Type B pancreatic cell (in vitro differentiated cells): ENCODE measurements at regions not wholly inside any gene's neighbourhood (a gene's known extent, or its start where the extent isn't known, plus 50 kb on each side); places are given as distances from the start of the nearest gene placed in this dataset.
"Not testable (repeated sequence)": the region's sequence is repeated elsewhere in the genome, so short reads cannot be mapped to it uniquely, and the experiment has no call there.

Experiments used
- DNase-seq: peaks from one replicate; pipeline ENCODE4 v3.0.0; 2021; ENCODE audit warnings: mixed read lengths; ENCODE audit not compliant: unreplicated experiment; ENCODE audit errors: extremely low spot score
- H3K27ac Mint-ChIP-seq: 2 replicates; pipeline ENCODE4 v1.8.0; 2021; ENCODE audit warnings: mild to moderate bottlenecking, mixed read lengths
- H3K27me3 Mint-ChIP-seq: 2 replicates; pipeline ENCODE4 v1.8.0; 2021; ENCODE audit warnings: mixed read lengths
- H3K36me3 Mint-ChIP-seq: 2 replicates; pipeline ENCODE4 v1.8.0; 2021; ENCODE audit warnings: mixed read lengths
- H3K4me1 Mint-ChIP-seq: one replicate; pipeline ENCODE4 v1.8.0; 2021; ENCODE audit warnings: mixed read lengths; ENCODE audit not compliant: unreplicated experiment
- H3K4me3 Mint-ChIP-seq: 2 replicates; pipeline ENCODE4 v1.8.0; 2021; ENCODE audit warnings: mild to moderate bottlenecking, mixed read lengths
- H3K9me3 Mint-ChIP-seq: 2 replicates; pipeline ENCODE4 v1.8.0; 2021; ENCODE audit warnings: mixed read lengths
- TF ChIP-seq, protein P1 (sequence below): fragments of 200-600 bp; sonication (generic); conservative IDR thresholded peaks from 2 replicates; pipeline ENCODE4 v1.5.0; 2021; ENCODE audit warnings: antibody characterized with exemption, mild to moderate bottlenecking

- no peaks in the 10 kb centered on the region for H3K36me3 Mint-ChIP-seq
- H3K4me1 Mint-ChIP-seq = no peaks in the 10 kb centered on the region
- no peaks in the 10 kb centered on the region for H3K9me3 Mint-ChIP-seq
- no peak overlapping the region for H3K4me3 Mint-ChIP-seq
- no peak overlapping the region for H3K27ac Mint-ChIP-seq
- no peak for DNase-seq
- TF ChIP-seq, protein P1, sequence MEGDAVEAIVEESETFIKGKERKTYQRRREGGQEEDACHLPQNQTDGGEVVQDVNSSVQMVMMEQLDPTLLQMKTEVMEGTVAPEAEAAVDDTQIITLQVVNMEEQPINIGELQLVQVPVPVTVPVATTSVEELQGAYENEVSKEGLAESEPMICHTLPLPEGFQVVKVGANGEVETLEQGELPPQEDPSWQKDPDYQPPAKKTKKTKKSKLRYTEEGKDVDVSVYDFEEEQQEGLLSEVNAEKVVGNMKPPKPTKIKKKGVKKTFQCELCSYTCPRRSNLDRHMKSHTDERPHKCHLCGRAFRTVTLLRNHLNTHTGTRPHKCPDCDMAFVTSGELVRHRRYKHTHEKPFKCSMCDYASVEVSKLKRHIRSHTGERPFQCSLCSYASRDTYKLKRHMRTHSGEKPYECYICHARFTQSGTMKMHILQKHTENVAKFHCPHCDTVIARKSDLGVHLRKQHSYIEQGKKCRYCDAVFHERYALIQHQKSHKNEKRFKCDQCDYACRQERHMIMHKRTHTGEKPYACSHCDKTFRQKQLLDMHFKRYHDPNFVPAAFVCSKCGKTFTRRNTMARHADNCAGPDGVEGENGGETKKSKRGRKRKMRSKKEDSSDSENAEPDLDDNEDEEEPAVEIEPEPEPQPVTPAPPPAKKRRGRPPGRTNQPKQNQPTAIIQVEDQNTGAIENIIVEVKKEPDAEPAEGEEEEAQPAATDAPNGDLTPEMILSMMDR = no peak
- no peaks in the 10 kb centered on the region for H3K27me3 Mint-ChIP-seq
Measured at GRCh38 chr2:193841384-193842150, 1646.8 kb upstream of the TMEFF2 start.

DNA sequence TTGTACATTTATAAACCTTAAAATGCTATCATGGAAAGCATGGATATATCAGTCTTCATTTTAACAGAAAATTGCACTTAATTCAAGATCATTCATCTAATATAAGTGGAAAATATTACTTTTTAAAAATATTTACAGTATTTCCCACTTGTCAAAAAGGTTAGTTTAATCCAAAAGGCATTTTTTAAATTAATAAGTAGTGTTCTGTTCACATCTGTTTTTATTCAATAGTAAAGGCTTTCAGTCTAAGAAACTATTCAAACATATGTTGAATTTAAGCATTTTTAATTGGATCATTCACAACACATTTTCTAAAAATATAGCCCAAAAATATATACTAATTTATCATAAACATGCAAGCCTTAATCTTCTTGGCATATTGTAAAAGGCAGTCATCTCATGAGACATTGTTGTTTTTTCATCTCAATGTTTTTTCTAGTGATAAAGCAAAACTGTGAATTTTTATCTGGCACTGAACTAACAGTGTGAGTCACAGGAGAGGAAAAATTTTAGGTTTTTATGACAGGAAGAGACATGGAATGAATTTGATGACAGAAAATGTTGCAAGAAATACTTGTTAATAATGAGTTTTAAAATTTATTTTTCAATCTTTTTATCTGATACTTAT is 1642.5 kb upstream of the TMEFF2 start:
- H3K36me3 Mint-ChIP-seq = peaks cover 5% of the 10 kb centered on the region
- no peak for DNase-seq
- no peak overlapping the region for H3K27ac Mint-ChIP-seq
- no peak overlapping the region for H3K4me3 Mint-ChIP-seq
- TF ChIP-seq, protein P1 = no peak
- H3K27me3 Mint-ChIP-seq = no peaks in the 10 kb centered on the region
- H3K4me1 Mint-ChIP-seq = no peaks in the 10 kb centered on the region
- no peaks in the 10 kb centered on the region for H3K9me3 Mint-ChIP-seq

DNA sequence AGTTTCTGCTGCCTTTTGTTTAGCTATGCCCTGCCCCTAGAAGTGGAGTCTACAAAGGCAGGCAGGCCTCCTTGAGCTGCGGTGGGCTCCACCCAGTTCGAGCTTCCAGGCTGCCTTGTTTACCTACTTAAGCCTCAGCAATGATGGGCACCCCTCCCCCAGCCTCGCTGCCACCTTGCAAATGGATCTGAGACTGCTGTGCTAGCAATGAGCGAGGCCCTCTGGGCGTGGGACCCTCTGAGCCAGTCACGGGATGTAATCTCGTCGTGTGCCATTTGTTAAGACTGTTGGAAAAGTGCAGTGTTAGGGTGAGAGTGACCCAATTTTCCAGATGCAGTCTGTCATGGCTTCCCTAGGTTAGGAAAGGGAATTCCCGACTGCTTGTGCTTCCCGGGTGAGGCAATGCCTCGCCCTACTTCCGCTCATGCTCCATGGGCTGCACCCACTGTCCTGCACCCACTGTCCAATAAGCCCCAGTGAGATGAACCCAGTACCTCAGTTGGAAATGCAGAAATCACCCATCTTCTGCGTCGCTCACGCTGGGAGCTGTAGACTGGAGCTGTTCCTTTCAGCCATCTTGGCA is 1641.8 kb upstream of the TMEFF2 start:
- H3K27me3 Mint-ChIP-seq, H3K4me3 Mint-ChIP-seq, H3K36me3 Mint-ChIP-seq, H3K27ac Mint-ChIP-seq, H3K9me3 Mint-ChIP-seq, H3K4me1 Mint-ChIP-seq: not testable (repeated sequence)
- peak; percentile 56 for DNase-seq

DNA sequence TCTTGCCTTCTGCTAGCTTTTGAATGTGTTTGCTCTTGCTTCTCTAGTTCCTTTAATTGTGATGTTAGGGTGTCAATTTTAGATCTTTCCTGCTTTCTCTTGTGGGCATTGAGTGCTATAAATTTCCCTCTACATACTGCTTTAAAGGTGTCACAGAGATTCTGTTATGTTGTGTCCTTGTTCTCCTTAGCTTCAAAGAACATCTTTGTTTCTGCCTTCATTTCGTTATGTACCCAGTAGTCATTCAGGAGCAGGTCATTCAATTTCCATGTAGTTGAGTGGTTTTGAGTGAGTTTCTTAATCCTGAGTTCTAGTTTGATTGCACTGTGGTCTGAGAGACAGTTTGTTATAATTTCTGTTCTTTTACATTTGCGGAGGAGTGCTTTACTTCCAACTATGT is 1639.2 kb upstream of the TMEFF2 start:
- H3K9me3 Mint-ChIP-seq, H3K27me3 Mint-ChIP-seq, H3K4me3 Mint-ChIP-seq, DNase-seq, H3K27ac Mint-ChIP-seq, H3K4me1 Mint-ChIP-seq, H3K36me3 Mint-ChIP-seq: not testable (repeated sequence)

- Mint-ChIP-seq H3K4me1 (no peaks in the 10 kb centered on the region), H3K9me3 (no peaks in the 10 kb centered on the region), H3K4me3 (no peak overlapping the region), H3K36me3 (no peaks in the 10 kb centered on the region), H3K27ac (no peak overlapping the region), H3K27me3 (no peaks in the 10 kb centered on the region)
- TF ChIP-seq, protein P1 = no peak
- no peak for DNase-seq
Measured at GRCh38 chr2:193824474-193824873, 1629.7 kb upstream of the TMEFF2 start.

GRCh38 chr2:193818801-193819499 is 1624.2 kb upstream of the TMEFF2 start:
- H3K36me3 Mint-ChIP-seq = no peaks in the 10 kb centered on the region
- no peaks in the 10 kb centered on the region for H3K4me1 Mint-ChIP-seq
- DNase-seq = no peak
- TF ChIP-seq, protein P1 = no peak
- no peaks in the 10 kb centered on the region for H3K27me3 Mint-ChIP-seq
- no peak overlapping the region for H3K4me3 Mint-ChIP-seq
- no peaks in the 10 kb centered on the region for H3K9me3 Mint-ChIP-seq
- H3K27ac Mint-ChIP-seq = no peak overlapping the region
